ENCODE measurements at regions not wholly inside any gene's neighbourhood (a gene's known extent, or its start where the extent isn't known, plus 50 kb on each side); places are given as distances from the start of the nearest gene placed in this dataset.

DNA sequence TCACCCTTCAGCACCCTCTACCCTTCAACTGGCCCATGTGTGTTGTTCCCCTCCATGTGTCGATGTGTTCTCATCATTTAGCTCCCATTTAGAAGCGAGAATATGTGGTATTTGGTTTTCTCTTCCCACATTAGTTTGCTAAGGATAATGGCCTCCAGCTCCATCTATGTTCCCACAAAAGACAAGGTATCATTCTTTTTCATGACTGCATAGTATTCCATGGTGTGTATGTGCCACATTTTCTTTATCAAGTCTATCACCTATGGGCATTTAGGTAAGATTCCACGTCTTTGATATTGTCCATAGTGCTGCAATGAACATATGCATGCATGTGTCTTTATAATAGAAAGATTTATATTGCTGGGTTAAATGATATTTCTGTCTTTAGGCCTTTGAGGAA is 325.1 kb upstream of the ADAMTS16 start:
- Histone ChIP-seq H3K4me3 (no peak overlapping the region), H3K27me3 (no peaks in the 10 kb centered on the region), H3K9me3 (no peaks in the 10 kb centered on the region), H3K9ac (ENCODE audit: low read depth in 2 of 2, low read length in 2 of 2) (no peak overlapping the region), H3K36me3 (no peaks in the 10 kb centered on the region), H3K27ac (no peak overlapping the region), H3K4me1 (no peaks in the 10 kb centered on the region)
- intact Hi-C loops (cut with DNase I): no loop called here
- TF ChIP-seq, protein P1, sequence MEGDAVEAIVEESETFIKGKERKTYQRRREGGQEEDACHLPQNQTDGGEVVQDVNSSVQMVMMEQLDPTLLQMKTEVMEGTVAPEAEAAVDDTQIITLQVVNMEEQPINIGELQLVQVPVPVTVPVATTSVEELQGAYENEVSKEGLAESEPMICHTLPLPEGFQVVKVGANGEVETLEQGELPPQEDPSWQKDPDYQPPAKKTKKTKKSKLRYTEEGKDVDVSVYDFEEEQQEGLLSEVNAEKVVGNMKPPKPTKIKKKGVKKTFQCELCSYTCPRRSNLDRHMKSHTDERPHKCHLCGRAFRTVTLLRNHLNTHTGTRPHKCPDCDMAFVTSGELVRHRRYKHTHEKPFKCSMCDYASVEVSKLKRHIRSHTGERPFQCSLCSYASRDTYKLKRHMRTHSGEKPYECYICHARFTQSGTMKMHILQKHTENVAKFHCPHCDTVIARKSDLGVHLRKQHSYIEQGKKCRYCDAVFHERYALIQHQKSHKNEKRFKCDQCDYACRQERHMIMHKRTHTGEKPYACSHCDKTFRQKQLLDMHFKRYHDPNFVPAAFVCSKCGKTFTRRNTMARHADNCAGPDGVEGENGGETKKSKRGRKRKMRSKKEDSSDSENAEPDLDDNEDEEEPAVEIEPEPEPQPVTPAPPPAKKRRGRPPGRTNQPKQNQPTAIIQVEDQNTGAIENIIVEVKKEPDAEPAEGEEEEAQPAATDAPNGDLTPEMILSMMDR (IDR thresholded peaks at IDR 0.05): no peak
- DNase-seq: no peak

DNA sequence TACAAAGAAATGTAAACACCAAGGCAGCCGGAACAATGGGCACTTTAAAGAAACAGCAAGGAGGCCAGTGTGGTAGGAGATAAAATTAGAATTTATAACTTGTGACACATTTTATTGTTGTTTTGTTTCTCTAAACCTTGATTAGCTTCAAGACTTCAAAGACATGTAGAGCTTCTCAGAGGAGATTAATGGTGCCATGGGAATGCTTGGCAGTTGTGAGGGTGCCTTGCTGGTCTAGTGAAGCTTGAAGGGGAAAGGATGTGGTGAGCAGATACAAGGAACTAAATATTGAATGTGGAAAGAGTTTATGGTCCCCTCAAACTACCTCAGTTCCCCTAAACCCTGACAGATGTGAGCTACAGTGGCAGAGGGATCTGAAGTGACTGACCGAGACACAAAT is 322.4 kb upstream of the ADAMTS16 start:
- Histone ChIP-seq H3K9me3 (no peaks in the 10 kb centered on the region), H3K27ac (no peak overlapping the region), H3K9ac (ENCODE audit: low read depth in 2 of 2, low read length in 2 of 2) (no peak overlapping the region), H3K4me3 (no peak overlapping the region), H3K4me1 (no peaks in the 10 kb centered on the region), H3K27me3 (no peaks in the 10 kb centered on the region), H3K36me3 (no peaks in the 10 kb centered on the region)
- DNase-seq: no peak
- intact Hi-C loops (cut with DNase I): no loop called here
- TF ChIP-seq, protein P1 (IDR thresholded peaks at IDR 0.05): no peak

DNA sequence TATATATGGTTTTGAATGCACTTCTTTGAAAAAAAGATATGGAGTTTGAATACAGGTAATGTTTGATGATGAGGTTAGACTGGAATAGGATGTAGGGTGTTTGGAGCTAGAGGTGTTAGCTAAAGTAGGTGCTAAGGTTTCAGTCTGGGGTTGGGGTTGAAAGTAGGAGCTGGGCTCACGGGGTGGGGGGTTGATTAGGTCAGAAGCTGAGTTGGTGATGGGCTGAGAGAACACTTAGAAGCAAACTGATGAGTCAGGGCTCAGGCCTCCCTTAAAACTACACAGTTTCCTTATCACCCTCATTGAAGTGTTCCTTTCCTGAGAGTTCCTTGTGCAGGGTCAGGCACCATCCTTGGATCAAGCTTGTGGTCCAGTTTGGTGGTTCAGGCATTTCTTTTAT is 308.8 kb upstream of the ADAMTS16 start:
- no peaks in the 10 kb centered on the region for H3K4me1 ChIP-seq
- intact Hi-C loops (cut with DNase I): no loop called here
- DNase-seq: no peak
- H3K27me3 ChIP-seq: no peaks in the 10 kb centered on the region
- TF ChIP-seq, protein P1 (IDR thresholded peaks at IDR 0.05): no peak
- no peak overlapping the region for H3K4me3 ChIP-seq
- no peaks in the 10 kb centered on the region for H3K9me3 ChIP-seq
- no peaks in the 10 kb centered on the region for H3K36me3 ChIP-seq
- H3K27ac ChIP-seq: no peak overlapping the region
- no peak overlapping the region for H3K9ac ChIP-seq (ENCODE audit: low read depth in 2 of 2, low read length in 2 of 2)

GRCh38 chr5:4832471-4832870 is 307.7 kb upstream of the ADAMTS16 start:
- intact Hi-C loops (cut with DNase I): no loop called here
- H3K27ac ChIP-seq: no peak overlapping the region
- TF ChIP-seq, protein P1 (IDR thresholded peaks at IDR 0.05): no peak
- H3K9ac ChIP-seq (ENCODE audit: low read depth in 2 of 2, low read length in 2 of 2): no peak overlapping the region
- H3K27me3 ChIP-seq: no peaks in the 10 kb centered on the region
- no peak for DNase-seq
- no peaks in the 10 kb centered on the region for H3K36me3 ChIP-seq
- no peak overlapping the region for H3K4me3 ChIP-seq
- no peaks in the 10 kb centered on the region for H3K9me3 ChIP-seq
- no peaks in the 10 kb centered on the region for H3K4me1 ChIP-seq

GRCh38 chr5:4833104-4833738 is 306.9 kb upstream of the ADAMTS16 start:
- no peak overlapping the region for H3K4me3 ChIP-seq
- intact Hi-C loops (cut with DNase I): no loop called here
- no peaks in the 10 kb centered on the region for H3K27me3 ChIP-seq
- no peaks in the 10 kb centered on the region for H3K9me3 ChIP-seq
- no peaks in the 10 kb centered on the region for H3K4me1 ChIP-seq
- TF ChIP-seq, protein P1 (IDR thresholded peaks at IDR 0.05): no peak
- no peaks in the 10 kb centered on the region for H3K36me3 ChIP-seq
- H3K9ac ChIP-seq (ENCODE audit: low read depth in 2 of 2, low read length in 2 of 2): no peak overlapping the region
- no peak for DNase-seq
- H3K27ac ChIP-seq: no peak overlapping the region

Measured in colonic mucosa (tissue), 4 donors.